ENCODE measurements at regions not wholly inside any gene's neighbourhood (a gene's known extent, or its start where the extent isn't known, plus 50 kb on each side); places are given as distances from the start of the nearest gene placed in this dataset.

GRCh38 chr20:6604179-6604578, 163.3 kb upstream of the BMP2 start:
- TF ChIP-seq CTCF (IDR thresholded peaks at IDR 0.05; ENCODE audit: low read depth, low read length, missing input control) (no peak), REST (IDR thresholded peaks at IDR 0.05) (no peak), SP1 (IDR thresholded peaks at IDR 0.05) (no peak), FOXA2 (IDR thresholded peaks at IDR 0.05) (no peak), RAD21 (IDR thresholded peaks at IDR 0.05) (no peak), EGR1 (IDR thresholded peaks at IDR 0.05; ENCODE audit: low read depth in 2 of 2) (no peak), GABPA (IDR thresholded peaks at IDR 0.05 in 1 of 2, conservative IDR thresholded peaks at IDR 0.05 in 1 of 2) (no peak), HNF4A (conservative IDR thresholded peaks at IDR 0.05) (no peak), JUND (IDR thresholded peaks at IDR 0.05) (no peak), TAF1 (conservative IDR thresholded peaks at IDR 0.05) (no peak)
- TF ChIP-seq, protein P1, sequence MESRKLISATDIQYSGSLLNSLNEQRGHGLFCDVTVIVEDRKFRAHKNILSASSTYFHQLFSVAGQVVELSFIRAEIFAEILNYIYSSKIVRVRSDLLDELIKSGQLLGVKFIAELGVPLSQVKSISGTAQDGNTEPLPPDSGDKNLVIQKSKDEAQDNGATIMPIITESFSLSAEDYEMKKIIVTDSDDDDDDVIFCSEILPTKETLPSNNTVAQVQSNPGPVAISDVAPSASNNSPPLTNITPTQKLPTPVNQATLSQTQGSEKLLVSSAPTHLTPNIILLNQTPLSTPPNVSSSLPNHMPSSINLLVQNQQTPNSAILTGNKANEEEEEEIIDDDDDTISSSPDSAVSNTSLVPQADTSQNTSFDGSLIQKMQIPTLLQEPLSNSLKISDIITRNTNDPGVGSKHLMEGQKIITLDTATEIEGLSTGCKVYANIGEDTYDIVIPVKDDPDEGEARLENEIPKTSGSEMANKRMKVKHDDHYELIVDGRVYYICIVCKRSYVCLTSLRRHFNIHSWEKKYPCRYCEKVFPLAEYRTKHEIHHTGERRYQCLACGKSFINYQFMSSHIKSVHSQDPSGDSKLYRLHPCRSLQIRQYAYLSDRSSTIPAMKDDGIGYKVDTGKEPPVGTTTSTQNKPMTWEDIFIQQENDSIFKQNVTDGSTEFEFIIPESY (IDR thresholded peaks at IDR 0.05), result no peak
